ENCODE measurements at regions not wholly inside any gene's neighbourhood (a gene's known extent, or its start where the extent isn't known, plus 50 kb on each side); places are given as distances from the start of the nearest gene placed in this dataset.

DNA sequence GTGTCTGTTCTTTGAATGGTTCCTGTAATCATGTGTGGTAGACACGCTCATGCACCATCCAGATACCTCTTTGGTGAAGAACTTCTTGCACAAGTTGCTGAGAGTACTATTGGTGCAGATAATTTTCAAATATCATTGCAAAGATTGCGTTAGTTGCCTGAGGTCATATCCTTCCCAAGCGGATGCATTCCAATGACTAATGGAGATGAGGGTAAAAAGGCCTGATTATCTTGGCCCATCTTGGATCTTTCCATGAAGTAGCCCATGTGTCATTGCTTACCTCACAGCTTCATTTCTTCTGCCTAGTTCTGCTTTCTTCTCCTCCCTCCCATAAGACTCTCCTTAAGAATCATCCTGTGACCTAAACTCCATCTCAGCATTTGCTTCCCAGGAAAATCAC, 384.9 kb upstream of the CNKSR2 start:
- Mint-ChIP-seq H3K27me3 (ENCODE audit: unreplicated experiment) (no peaks in the 10 kb centered on the region), H3K4me1 (ENCODE audit: low read depth, unreplicated experiment) (no peaks in the 10 kb centered on the region), H3K9me3 (ENCODE audit: unreplicated experiment) (peaks cover 1% of the 10 kb centered on the region), H3K4me3 (ENCODE audit: unreplicated experiment) (no peak overlapping the region), H3K27ac (ENCODE audit: unreplicated experiment) (no peak overlapping the region), H3K36me3 (ENCODE audit: unreplicated experiment) (no peaks in the 10 kb centered on the region)
- DNase-seq = no peak
- TF ChIP-seq, protein P1, sequence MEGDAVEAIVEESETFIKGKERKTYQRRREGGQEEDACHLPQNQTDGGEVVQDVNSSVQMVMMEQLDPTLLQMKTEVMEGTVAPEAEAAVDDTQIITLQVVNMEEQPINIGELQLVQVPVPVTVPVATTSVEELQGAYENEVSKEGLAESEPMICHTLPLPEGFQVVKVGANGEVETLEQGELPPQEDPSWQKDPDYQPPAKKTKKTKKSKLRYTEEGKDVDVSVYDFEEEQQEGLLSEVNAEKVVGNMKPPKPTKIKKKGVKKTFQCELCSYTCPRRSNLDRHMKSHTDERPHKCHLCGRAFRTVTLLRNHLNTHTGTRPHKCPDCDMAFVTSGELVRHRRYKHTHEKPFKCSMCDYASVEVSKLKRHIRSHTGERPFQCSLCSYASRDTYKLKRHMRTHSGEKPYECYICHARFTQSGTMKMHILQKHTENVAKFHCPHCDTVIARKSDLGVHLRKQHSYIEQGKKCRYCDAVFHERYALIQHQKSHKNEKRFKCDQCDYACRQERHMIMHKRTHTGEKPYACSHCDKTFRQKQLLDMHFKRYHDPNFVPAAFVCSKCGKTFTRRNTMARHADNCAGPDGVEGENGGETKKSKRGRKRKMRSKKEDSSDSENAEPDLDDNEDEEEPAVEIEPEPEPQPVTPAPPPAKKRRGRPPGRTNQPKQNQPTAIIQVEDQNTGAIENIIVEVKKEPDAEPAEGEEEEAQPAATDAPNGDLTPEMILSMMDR (IDR thresholded peaks at IDR 0.05; ENCODE audit: partially characterized antibody, unreplicated experiment) = no peak

DNA sequence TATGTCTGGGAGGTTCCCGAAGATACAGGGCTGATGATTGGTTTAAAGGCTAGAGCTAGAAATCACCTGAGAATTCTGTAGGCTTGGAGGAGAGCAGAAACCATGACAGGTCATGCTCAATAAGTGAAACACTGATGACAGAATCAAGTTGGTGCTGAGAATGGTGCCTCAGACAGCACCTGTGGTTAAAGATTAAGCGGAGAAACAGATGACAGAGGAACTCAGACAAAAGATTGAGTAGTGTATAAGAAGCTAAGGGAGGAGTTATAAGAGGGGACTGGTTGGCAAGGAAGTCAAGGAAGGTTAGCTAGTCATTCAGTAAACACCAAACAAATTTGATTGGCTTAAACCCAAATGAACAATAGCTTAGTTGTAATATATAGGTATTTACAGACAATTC, 385.4 kb upstream of the CNKSR2 start:
- no peak for DNase-seq
- H3K4me3 Mint-ChIP-seq (ENCODE audit: unreplicated experiment) = no peak overlapping the region
- H3K4me1 Mint-ChIP-seq (ENCODE audit: low read depth, unreplicated experiment) = no peaks in the 10 kb centered on the region
- no peaks in the 10 kb centered on the region for H3K36me3 Mint-ChIP-seq (ENCODE audit: unreplicated experiment)
- H3K27me3 Mint-ChIP-seq (ENCODE audit: unreplicated experiment) = no peaks in the 10 kb centered on the region
- H3K27ac Mint-ChIP-seq (ENCODE audit: unreplicated experiment) = no peak overlapping the region
- H3K9me3 Mint-ChIP-seq (ENCODE audit: unreplicated experiment) = peaks cover 1% of the 10 kb centered on the region
- TF ChIP-seq, protein P1 (IDR thresholded peaks at IDR 0.05; ENCODE audit: partially characterized antibody, unreplicated experiment) = no peak

DNA sequence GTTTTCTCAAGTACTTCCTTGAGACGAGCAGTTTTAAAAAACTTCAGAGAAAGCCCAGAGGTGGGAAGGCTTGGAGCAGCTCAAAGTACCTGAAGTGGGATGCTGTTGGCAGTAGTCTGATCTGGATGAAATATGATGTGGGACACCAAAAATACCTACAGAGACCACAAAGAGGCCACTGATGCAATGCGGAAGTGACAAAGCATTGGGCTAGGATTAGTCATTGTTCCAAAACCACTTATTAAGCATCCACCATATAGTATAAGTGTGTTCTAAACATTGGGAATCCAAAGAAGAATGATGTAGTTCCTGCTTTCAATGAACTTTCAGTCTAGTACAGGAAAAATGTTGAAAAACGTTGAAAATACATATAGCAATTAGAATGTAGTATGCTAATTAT, 386.1 kb upstream of the CNKSR2 start:
- H3K27ac Mint-ChIP-seq (ENCODE audit: unreplicated experiment) = no peak overlapping the region
- H3K9me3 Mint-ChIP-seq (ENCODE audit: unreplicated experiment) = peaks cover 1% of the 10 kb centered on the region
- DNase-seq = no peak
- H3K4me3 Mint-ChIP-seq (ENCODE audit: unreplicated experiment) = no peak overlapping the region
- no peaks in the 10 kb centered on the region for H3K4me1 Mint-ChIP-seq (ENCODE audit: low read depth, unreplicated experiment)
- TF ChIP-seq, protein P1 (IDR thresholded peaks at IDR 0.05; ENCODE audit: partially characterized antibody, unreplicated experiment) = no peak
- no peaks in the 10 kb centered on the region for H3K27me3 Mint-ChIP-seq (ENCODE audit: unreplicated experiment)
- no peaks in the 10 kb centered on the region for H3K36me3 Mint-ChIP-seq (ENCODE audit: unreplicated experiment)

DNA sequence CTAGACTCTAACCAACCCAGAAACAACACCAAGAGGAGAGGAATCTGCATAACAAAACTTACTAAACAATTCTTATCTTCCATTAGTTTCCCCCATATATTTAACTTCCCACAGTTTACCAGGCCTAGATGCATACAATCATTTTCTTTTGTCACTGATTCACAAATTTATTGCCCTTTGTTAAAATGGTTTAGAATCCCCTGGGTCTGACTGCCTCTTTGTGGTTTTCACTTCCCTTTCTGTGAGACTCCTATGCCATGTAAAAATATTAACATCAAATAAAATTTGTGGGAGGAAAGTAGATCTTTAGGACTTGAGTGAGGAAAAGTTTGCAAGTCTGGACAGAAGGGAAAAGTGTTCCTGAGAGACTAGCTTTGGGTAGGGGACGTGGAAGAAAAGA, 393.8 kb upstream of the CNKSR2 start:
- Mint-ChIP-seq H3K36me3 (ENCODE audit: unreplicated experiment) (no peaks in the 10 kb centered on the region), H3K4me1 (ENCODE audit: low read depth, unreplicated experiment) (no peaks in the 10 kb centered on the region), H3K4me3 (ENCODE audit: unreplicated experiment) (no peak overlapping the region), H3K9me3 (ENCODE audit: unreplicated experiment) (no peaks in the 10 kb centered on the region), H3K27ac (ENCODE audit: unreplicated experiment) (no peak overlapping the region), H3K27me3 (ENCODE audit: unreplicated experiment) (no peaks in the 10 kb centered on the region)
- TF ChIP-seq, protein P1 (IDR thresholded peaks at IDR 0.05; ENCODE audit: partially characterized antibody, unreplicated experiment) = no peak
- DNase-seq = no peak

DNA sequence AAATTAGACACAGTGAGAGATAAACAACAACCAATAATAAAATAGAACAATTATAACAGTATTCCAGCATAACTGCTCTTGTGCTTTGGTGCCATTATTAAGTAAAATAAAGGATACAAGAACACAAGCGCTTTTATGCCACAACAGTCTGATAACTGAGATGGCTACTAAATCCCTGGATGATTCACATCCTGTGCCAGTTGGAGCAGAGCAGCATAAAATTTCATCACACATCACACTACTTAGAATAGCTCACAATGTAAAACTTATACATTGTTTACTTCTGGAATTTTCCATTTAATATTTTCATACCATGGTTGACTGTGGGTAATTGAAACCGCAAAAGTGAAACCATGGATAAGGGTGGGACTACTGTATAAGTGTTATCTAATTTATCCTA, 399.9 kb upstream of the CNKSR2 start:
- Mint-ChIP-seq H3K27me3 (ENCODE audit: unreplicated experiment) (no peaks in the 10 kb centered on the region), H3K4me3 (ENCODE audit: unreplicated experiment) (no peak overlapping the region), H3K4me1 (ENCODE audit: low read depth, unreplicated experiment) (no peaks in the 10 kb centered on the region), H3K9me3 (ENCODE audit: unreplicated experiment) (no peaks in the 10 kb centered on the region), H3K27ac (ENCODE audit: unreplicated experiment) (no peak overlapping the region), H3K36me3 (ENCODE audit: unreplicated experiment) (no peaks in the 10 kb centered on the region)
- DNase-seq = no peak
- TF ChIP-seq, protein P1 (IDR thresholded peaks at IDR 0.05; ENCODE audit: partially characterized antibody, unreplicated experiment) = no peak
